ENCODE measurements at regions not wholly inside any gene's neighbourhood (a gene's known extent, or its start where the extent isn't known, plus 50 kb on each side); places are given as distances from the start of the nearest gene placed in this dataset.

- Histone ChIP-seq H4K20me1 (ENCODE audit: insufficient read depth, low read length) (no peaks in the 10 kb centered on the region), H3K36me3 (ENCODE audit: insufficient read depth, low read length) (no peaks in the 10 kb centered on the region), H3K4me1 (ENCODE audit: insufficient read depth, low read length) (no peaks in the 10 kb centered on the region), H2AFZ (ENCODE audit: low read depth, low read length) (no peak overlapping the region), H3K4me3 (ENCODE audit: low read depth in 1 of 2, low read length in 2 of 2) (no peak overlapping the region), H3K27ac (ENCODE audit: low read length) (no peak overlapping the region), H3K27me3 (ENCODE audit: insufficient read depth, low read length, poor library complexity) (no peaks in the 10 kb centered on the region), H3K4me2 (ENCODE audit: insufficient read depth, low read length) (no peak overlapping the region), H3K79me2 (ENCODE audit: insufficient read depth, low read length) (no peaks in the 10 kb centered on the region), H3K9me3 (ENCODE audit: insufficient read depth, low read length, severe bottlenecking) (no peaks in the 10 kb centered on the region), H3K9ac (ENCODE audit: low read depth, low read length) (no peak overlapping the region)
- no peak for DNase-seq
- ATAC-seq (ENCODE audit: insufficient read depth, low read depth), result no peak
- TF ChIP-seq EZH2 (IDR thresholded peaks at IDR 0.05; ENCODE audit: borderline replicate concordance, low read depth, low read length, severe bottlenecking), result no peak
- TF ChIP-seq CTCF (IDR thresholded peaks at IDR 0.05; ENCODE audit: borderline replicate concordance, extremely low read depth, low read length, poor library complexity, severe bottlenecking), result no peak
Measured at GRCh38 chr7:343227-343822, 53.4 kb downstream of the FOXL3 start.

DNA sequence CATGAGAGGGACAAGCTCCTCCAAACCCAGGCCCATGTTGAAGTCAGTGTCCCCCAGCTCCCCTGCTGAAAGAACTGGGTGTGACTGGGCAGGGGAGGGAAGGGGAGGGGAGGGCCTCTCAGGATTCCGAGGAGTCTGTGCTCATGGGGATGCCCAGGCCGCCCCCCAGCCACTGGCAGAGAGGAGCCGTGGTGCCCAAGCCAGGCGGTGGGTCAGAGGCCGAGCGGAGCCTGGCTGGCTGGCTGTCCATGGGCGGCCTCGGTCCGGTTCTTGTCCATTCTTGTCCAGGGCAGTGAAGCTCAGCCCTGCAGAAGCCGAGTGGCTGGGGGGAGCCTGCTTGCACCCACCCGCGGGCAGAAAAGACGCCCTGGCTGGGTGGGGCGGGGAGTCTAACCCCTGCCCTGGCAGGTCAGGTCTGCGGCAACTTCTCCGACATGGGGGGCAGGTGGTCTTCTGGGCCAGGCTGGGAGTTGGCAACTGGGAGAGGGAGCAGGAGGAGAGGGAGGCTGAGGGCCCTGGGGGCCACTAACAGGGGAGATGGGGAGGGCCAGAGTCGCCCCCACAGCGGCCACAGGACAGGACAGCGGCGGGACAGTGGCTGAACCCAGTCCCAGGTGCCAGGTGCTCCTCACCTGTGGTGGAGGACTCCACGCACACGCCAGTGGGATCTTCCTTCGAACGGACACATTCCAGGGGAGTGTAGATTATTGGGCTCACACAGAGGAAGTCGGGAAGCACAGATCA, 54.1 kb downstream of the FOXL3 start:
- Histone ChIP-seq H3K9ac (ENCODE audit: low read depth, low read length) (no peak overlapping the region), H3K27me3 (ENCODE audit: insufficient read depth, low read length, poor library complexity) (no peaks in the 10 kb centered on the region), H3K79me2 (ENCODE audit: insufficient read depth, low read length) (no peaks in the 10 kb centered on the region), H3K4me2 (ENCODE audit: insufficient read depth, low read length) (no peak overlapping the region), H3K9me3 (ENCODE audit: insufficient read depth, low read length, severe bottlenecking) (no peaks in the 10 kb centered on the region), H3K4me3 (ENCODE audit: low read depth in 1 of 2, low read length in 2 of 2) (no peak overlapping the region), H3K36me3 (ENCODE audit: insufficient read depth, low read length) (no peaks in the 10 kb centered on the region), H3K27ac (ENCODE audit: low read length) (no peak overlapping the region), H2AFZ (ENCODE audit: low read depth, low read length) (no peak overlapping the region), H4K20me1 (ENCODE audit: insufficient read depth, low read length) (no peaks in the 10 kb centered on the region), H3K4me1 (ENCODE audit: insufficient read depth, low read length) (no peaks in the 10 kb centered on the region)
- TF ChIP-seq EZH2 (IDR thresholded peaks at IDR 0.05; ENCODE audit: borderline replicate concordance, low read depth, low read length, severe bottlenecking), result no peak
- TF ChIP-seq CTCF (IDR thresholded peaks at IDR 0.05; ENCODE audit: borderline replicate concordance, extremely low read depth, low read length, poor library complexity, severe bottlenecking), result no peak
- DNase-seq (no peak), ATAC-seq (ENCODE audit: insufficient read depth, low read depth) (no peak)

- no peak for ATAC-seq (ENCODE audit: insufficient read depth, low read depth)
- Histone ChIP-seq H3K27me3 (ENCODE audit: insufficient read depth, low read length, poor library complexity) (no peaks in the 10 kb centered on the region), H3K36me3 (ENCODE audit: insufficient read depth, low read length) (no peaks in the 10 kb centered on the region), H3K9me3 (ENCODE audit: insufficient read depth, low read length, severe bottlenecking) (no peaks in the 10 kb centered on the region), H3K27ac (ENCODE audit: low read length) (no peak overlapping the region), H4K20me1 (ENCODE audit: insufficient read depth, low read length) (no peaks in the 10 kb centered on the region), H3K9ac (ENCODE audit: low read depth, low read length) (no peak overlapping the region), H2AFZ (ENCODE audit: low read depth, low read length) (no peak overlapping the region), H3K4me3 (ENCODE audit: low read depth in 1 of 2, low read length in 2 of 2) (no peak overlapping the region), H3K4me2 (ENCODE audit: insufficient read depth, low read length) (no peak overlapping the region), H3K79me2 (ENCODE audit: insufficient read depth, low read length) (no peaks in the 10 kb centered on the region), H3K4me1 (ENCODE audit: insufficient read depth, low read length) (no peaks in the 10 kb centered on the region)
- TF ChIP-seq EZH2 (IDR thresholded peaks at IDR 0.05; ENCODE audit: borderline replicate concordance, low read depth, low read length, severe bottlenecking) (no peak), CTCF (IDR thresholded peaks at IDR 0.05; ENCODE audit: borderline replicate concordance, extremely low read depth, low read length, poor library complexity, severe bottlenecking) (no peak)
- DNase-seq, result no peak
Measured at GRCh38 chr7:344608-344994, 54.6 kb downstream of the FOXL3 start.
